ENCODE measurements at regions not wholly inside any gene's neighbourhood (a gene's known extent, or its start where the extent isn't known, plus 50 kb on each side); places are given as distances from the start of the nearest gene placed in this dataset.

- no peak for TF ChIP-seq EZH2 (IDR thresholded peaks at IDR 0.05; ENCODE audit: insufficient read depth, low read length)
- peaks cover 18% of the 10 kb centered on the region for H3K9me3 Mint-ChIP-seq (ENCODE audit: unreplicated experiment)
- H3K27me3 Mint-ChIP-seq (ENCODE audit: low read depth, unreplicated experiment): peaks cover 8% of the 10 kb centered on the region
- no peak overlapping the region for H3K9ac ChIP-seq (ENCODE audit: low read length)
- no peak overlapping the region for H3K27ac Mint-ChIP-seq (ENCODE audit: unreplicated experiment)
- no peaks in the 10 kb centered on the region for H3K79me2 ChIP-seq (ENCODE audit: insufficient read depth, low read length)
- no peak overlapping the region for H2AFZ ChIP-seq (ENCODE audit: low read depth, low read length)
- no peak overlapping the region for H3K4me2 ChIP-seq (ENCODE audit: low read length)
- no peaks in the 10 kb centered on the region for H3K4me1 ChIP-seq (ENCODE audit: insufficient read depth, low read length)
- no peak overlapping the region for H3K4me3 ChIP-seq (ENCODE audit: insufficient read depth, low read depth, low read length)
- H3K4me1 Mint-ChIP-seq (ENCODE audit: low read depth, unreplicated experiment): no peaks in the 10 kb centered on the region
- no peak for FAIRE-seq
- no peaks in the 10 kb centered on the region for H3K36me3 Mint-ChIP-seq (ENCODE audit: low read depth, unreplicated experiment)
- DNase-seq (ENCODE audit: low read depth): no peak
- H3K27me3 ChIP-seq (ENCODE audit: insufficient read depth, low read length): no peaks in the 10 kb centered on the region
- no peaks in the 10 kb centered on the region for H4K20me1 ChIP-seq (ENCODE audit: insufficient read depth, low read length)
- peaks cover 3% of the 10 kb centered on the region for H3K9me3 ChIP-seq (ENCODE audit: insufficient read depth, low read depth, low read length)
- H3K27ac ChIP-seq (ENCODE audit: low read depth, low read length): no peak overlapping the region
- no peaks in the 10 kb centered on the region for H3K36me3 ChIP-seq (ENCODE audit: insufficient read depth, low read length)
- H3K4me3 Mint-ChIP-seq (ENCODE audit: unreplicated experiment): no peak overlapping the region
These were observed 158.1 kb downstream of the DTHD1 start for GRCh38 chr4:36439556-36439955.

- Mint-ChIP-seq H3K27ac (ENCODE audit: unreplicated experiment) (no peak overlapping the region), H3K9me3 (ENCODE audit: unreplicated experiment) (peaks cover 2% of the 10 kb centered on the region)
These were observed 164.1 kb downstream of the DTHD1 start for GRCh38 chr4:36445480-36445879.

GRCh38 chr4:36446275-36446674 lies 164.9 kb downstream of the DTHD1 start:
- H3K9me3 Mint-ChIP-seq (ENCODE audit: unreplicated experiment): peaks cover 2% of the 10 kb centered on the region
- FAIRE-seq: no peak

More at GRCh38 chr4:36445480-36445879, 164.1 kb downstream of the DTHD1 start:
- H3K4me2 ChIP-seq (ENCODE audit: low read length): no peak overlapping the region
- Mint-ChIP-seq H3K36me3 (ENCODE audit: low read depth, unreplicated experiment) (no peaks in the 10 kb centered on the region), H3K27me3 (ENCODE audit: low read depth, unreplicated experiment) (peaks cover 8% of the 10 kb centered on the region), H3K4me3 (ENCODE audit: unreplicated experiment) (no peak overlapping the region), H3K4me1 (ENCODE audit: low read depth, unreplicated experiment) (no peaks in the 10 kb centered on the region)
- H3K79me2 ChIP-seq (ENCODE audit: insufficient read depth, low read length): no peaks in the 10 kb centered on the region
- no peaks in the 10 kb centered on the region for H4K20me1 ChIP-seq (ENCODE audit: insufficient read depth, low read length)
- TF ChIP-seq EZH2 (IDR thresholded peaks at IDR 0.05; ENCODE audit: insufficient read depth, low read length): no peak
- TF ChIP-seq, protein P1, sequence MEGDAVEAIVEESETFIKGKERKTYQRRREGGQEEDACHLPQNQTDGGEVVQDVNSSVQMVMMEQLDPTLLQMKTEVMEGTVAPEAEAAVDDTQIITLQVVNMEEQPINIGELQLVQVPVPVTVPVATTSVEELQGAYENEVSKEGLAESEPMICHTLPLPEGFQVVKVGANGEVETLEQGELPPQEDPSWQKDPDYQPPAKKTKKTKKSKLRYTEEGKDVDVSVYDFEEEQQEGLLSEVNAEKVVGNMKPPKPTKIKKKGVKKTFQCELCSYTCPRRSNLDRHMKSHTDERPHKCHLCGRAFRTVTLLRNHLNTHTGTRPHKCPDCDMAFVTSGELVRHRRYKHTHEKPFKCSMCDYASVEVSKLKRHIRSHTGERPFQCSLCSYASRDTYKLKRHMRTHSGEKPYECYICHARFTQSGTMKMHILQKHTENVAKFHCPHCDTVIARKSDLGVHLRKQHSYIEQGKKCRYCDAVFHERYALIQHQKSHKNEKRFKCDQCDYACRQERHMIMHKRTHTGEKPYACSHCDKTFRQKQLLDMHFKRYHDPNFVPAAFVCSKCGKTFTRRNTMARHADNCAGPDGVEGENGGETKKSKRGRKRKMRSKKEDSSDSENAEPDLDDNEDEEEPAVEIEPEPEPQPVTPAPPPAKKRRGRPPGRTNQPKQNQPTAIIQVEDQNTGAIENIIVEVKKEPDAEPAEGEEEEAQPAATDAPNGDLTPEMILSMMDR (IDR thresholded peaks at IDR 0.05; ENCODE audit: insufficient read depth, low read depth, low read length): no peak
- no peaks in the 10 kb centered on the region for H3K9me3 ChIP-seq (ENCODE audit: insufficient read depth, low read depth, low read length)
- H3K4me3 ChIP-seq (ENCODE audit: insufficient read depth, low read depth, low read length): no peak overlapping the region
- no peak overlapping the region for H2AFZ ChIP-seq (ENCODE audit: low read depth, low read length)
- DNase-seq (ENCODE audit: low read depth): no peak
- no peaks in the 10 kb centered on the region for H3K27me3 ChIP-seq (ENCODE audit: insufficient read depth, low read length)
- no peaks in the 10 kb centered on the region for H3K36me3 ChIP-seq (ENCODE audit: insufficient read depth, low read length)
- FAIRE-seq: no peak
- no peak overlapping the region for H3K9ac ChIP-seq (ENCODE audit: low read length)
- no peak overlapping the region for H3K27ac ChIP-seq (ENCODE audit: low read depth, low read length)
- no peaks in the 10 kb centered on the region for H3K4me1 ChIP-seq (ENCODE audit: insufficient read depth, low read length)

More at GRCh38 chr4:36446275-36446674, 164.9 kb downstream of the DTHD1 start:
- H3K4me1 Mint-ChIP-seq (ENCODE audit: low read depth, unreplicated experiment): no peaks in the 10 kb centered on the region
- H3K79me2 ChIP-seq (ENCODE audit: insufficient read depth, low read length): no peaks in the 10 kb centered on the region
- H3K27me3 Mint-ChIP-seq (ENCODE audit: low read depth, unreplicated experiment): peaks cover 5% of the 10 kb centered on the region
- H3K9ac ChIP-seq (ENCODE audit: low read length): no peak overlapping the region
- H3K36me3 Mint-ChIP-seq (ENCODE audit: low read depth, unreplicated experiment): no peaks in the 10 kb centered on the region
- no peak overlapping the region for H3K27ac ChIP-seq (ENCODE audit: low read depth, low read length)
- H3K36me3 ChIP-seq (ENCODE audit: insufficient read depth, low read length): no peaks in the 10 kb centered on the region
- H3K27ac Mint-ChIP-seq (ENCODE audit: unreplicated experiment): no peak overlapping the region
- no peak overlapping the region for H3K4me2 ChIP-seq (ENCODE audit: low read length)
- no peaks in the 10 kb centered on the region for H3K4me1 ChIP-seq (ENCODE audit: insufficient read depth, low read length)
- H3K9me3 ChIP-seq (ENCODE audit: insufficient read depth, low read depth, low read length): no peaks in the 10 kb centered on the region
- TF ChIP-seq, protein P1 (IDR thresholded peaks at IDR 0.05; ENCODE audit: insufficient read depth, low read depth, low read length): no peak
- TF ChIP-seq EZH2 (IDR thresholded peaks at IDR 0.05; ENCODE audit: insufficient read depth, low read length): no peak
- no peaks in the 10 kb centered on the region for H4K20me1 ChIP-seq (ENCODE audit: insufficient read depth, low read length)
- H3K4me3 Mint-ChIP-seq (ENCODE audit: unreplicated experiment): no peak overlapping the region
- H2AFZ ChIP-seq (ENCODE audit: low read depth, low read length): no peak overlapping the region
- no peaks in the 10 kb centered on the region for H3K27me3 ChIP-seq (ENCODE audit: insufficient read depth, low read length)
- no peak for DNase-seq (ENCODE audit: low read depth)
- no peak overlapping the region for H3K4me3 ChIP-seq (ENCODE audit: insufficient read depth, low read depth, low read length)
